Keratinocyte (primary cell): ENCODE measurements at regions not wholly inside any gene's neighbourhood (a gene's known extent, or its start where the extent isn't known, plus 50 kb on each side); places are given as distances from the start of the nearest gene placed in this dataset.

ENCODE experiments used
- EZH2 ChIP-seq: IDR thresholded peaks from one replicate; pipeline ENCODE4 v1.6.1; 2012; ENCODE audit warnings: inconsistent platforms, mild to moderate bottlenecking, low read length, moderate library complexity
- TF ChIP-seq, protein P1 (sequence below), 3 experiments: IDR thresholded peaks in 1 of 3; conservative IDR thresholded peaks in 1 of 3; optimal IDR thresholded peaks in 1 of 3; 2 replicates in 2 of 3; 3 replicates in 1 of 3; pipeline versions ENCODE3 to v1.5.1; 2011; ENCODE audit warnings: low read length in 3 of 3, mild to moderate bottlenecking in 3 of 3, moderate library complexity in 2 of 3, control low read depth in 1 of 3, inconsistent platforms in 1 of 3; ENCODE audit not compliant: insufficient read depth in 2 of 3; ENCODE audit errors: extremely low read depth in 1 of 3

DNA sequence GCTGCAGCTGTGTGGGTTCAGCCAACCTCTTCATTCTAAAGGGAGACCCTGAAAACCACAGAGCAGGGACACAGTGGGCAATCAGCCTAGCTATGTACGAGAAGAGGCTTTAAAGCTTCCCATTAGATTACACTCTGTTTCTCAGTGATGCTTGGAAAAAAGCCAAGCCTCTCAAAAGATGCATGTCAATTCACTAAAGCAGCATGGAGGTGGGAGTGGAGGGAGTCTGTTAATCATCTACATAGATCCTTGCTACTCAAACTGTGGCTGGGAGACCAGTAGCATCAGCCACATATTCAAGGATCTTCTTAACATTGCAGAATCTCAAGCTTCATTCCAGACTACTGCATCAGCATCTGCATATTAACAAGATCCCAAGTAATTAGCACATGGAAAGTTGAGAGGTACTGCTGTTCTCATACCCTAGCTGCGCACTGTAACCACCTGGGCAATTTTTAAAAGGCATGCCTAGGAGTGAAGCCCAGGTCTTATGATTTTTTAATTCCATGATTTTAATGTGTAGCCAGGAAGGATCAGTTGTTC lies 305.9 kb downstream of the PMP22 start:
- TF ChIP-seq, protein P1, sequence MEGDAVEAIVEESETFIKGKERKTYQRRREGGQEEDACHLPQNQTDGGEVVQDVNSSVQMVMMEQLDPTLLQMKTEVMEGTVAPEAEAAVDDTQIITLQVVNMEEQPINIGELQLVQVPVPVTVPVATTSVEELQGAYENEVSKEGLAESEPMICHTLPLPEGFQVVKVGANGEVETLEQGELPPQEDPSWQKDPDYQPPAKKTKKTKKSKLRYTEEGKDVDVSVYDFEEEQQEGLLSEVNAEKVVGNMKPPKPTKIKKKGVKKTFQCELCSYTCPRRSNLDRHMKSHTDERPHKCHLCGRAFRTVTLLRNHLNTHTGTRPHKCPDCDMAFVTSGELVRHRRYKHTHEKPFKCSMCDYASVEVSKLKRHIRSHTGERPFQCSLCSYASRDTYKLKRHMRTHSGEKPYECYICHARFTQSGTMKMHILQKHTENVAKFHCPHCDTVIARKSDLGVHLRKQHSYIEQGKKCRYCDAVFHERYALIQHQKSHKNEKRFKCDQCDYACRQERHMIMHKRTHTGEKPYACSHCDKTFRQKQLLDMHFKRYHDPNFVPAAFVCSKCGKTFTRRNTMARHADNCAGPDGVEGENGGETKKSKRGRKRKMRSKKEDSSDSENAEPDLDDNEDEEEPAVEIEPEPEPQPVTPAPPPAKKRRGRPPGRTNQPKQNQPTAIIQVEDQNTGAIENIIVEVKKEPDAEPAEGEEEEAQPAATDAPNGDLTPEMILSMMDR (optimal IDR thresholded peaks at IDR 0.05 in 1 of 3, IDR thresholded peaks at IDR 0.05 in 1 of 3, conservative IDR thresholded peaks at IDR 0.05 in 1 of 3; ENCODE audit: extremely low read depth in 1 of 3, insufficient read depth in 2 of 3, low read length in 3 of 3), result no peak
- no peak for TF ChIP-seq EZH2
